ENCODE measurements at regions not wholly inside any gene's neighbourhood (a gene's known extent, or its start where the extent isn't known, plus 50 kb on each side); places are given as distances from the start of the nearest gene placed in this dataset.

- TF ChIP-seq POLR2AphosphoS5 (IDR thresholded peaks at IDR 0.05) (no peak), POLR2A (IDR thresholded peaks at IDR 0.05) (no peak), CTCF (IDR thresholded peaks at IDR 0.05 in 8 of 11, conservative IDR thresholded peaks at IDR 0.05 in 3 of 11) (no peak)
These were observed 262.8 kb downstream of the ZEB2 start for GRCh38 chr2:144256996-144257707.

Data from spleen (tissue), 7 donors.